Activated T-cell treated with anti-CD3 and anti-CD28 coated beads for 4 hours (primary cell): ENCODE measurements at regions not wholly inside any gene's neighbourhood (a gene's known extent, or its start where the extent isn't known, plus 50 kb on each side); places are given as distances from the start of the nearest gene placed in this dataset.

Source experiments
- DNase-seq: peaks from one replicate; pipeline ENCODE4 v3.0.0-alpha.2; 2020

- no peak for DNase-seq
These were observed 82.8 kb upstream of the SPATA31C2 start for GRCh38 chr9:88221105-88221504.

GRCh38 chr9:88220652-88221051, 82.4 kb upstream of the SPATA31C2 start:
- DNase-seq: no peak

- no peak for DNase-seq
These were observed 81.3 kb upstream of the SPATA31C2 start for GRCh38 chr9:88219601-88220000.

GRCh38 chr9:88218726-88219125, 80.5 kb upstream of the SPATA31C2 start:
- DNase-seq: no peak

GRCh38 chr9:88216126-88216995, 78.1 kb upstream of the SPATA31C2 start:
- no peak for DNase-seq

GRCh38 chr9:88215196-88216125, 77.2 kb upstream of the SPATA31C2 start:
- no peak for DNase-seq

GRCh38 chr9:88202321-88202720, 64.0 kb upstream of the SPATA31C2 start:
- DNase-seq: no peak

- no peak for DNase-seq
These were observed 60.1 kb upstream of the SPATA31C2 start for GRCh38 chr9:88198341-88198807.

GRCh38 chr9:88197781-88198340, 59.6 kb upstream of the SPATA31C2 start:
- DNase-seq: no peak

GRCh38 chr9:88197016-88197415, 58.7 kb upstream of the SPATA31C2 start:
- DNase-seq: no peak

GRCh38 chr9:88196142-88196790, 58.0 kb upstream of the SPATA31C2 start:
- no peak for DNase-seq

- DNase-seq: no peak
These were observed 55.5 kb upstream of the SPATA31C2 start for GRCh38 chr9:88193766-88194165.

GRCh38 chr9:88191456-88191855, 53.2 kb upstream of the SPATA31C2 start:
- DNase-seq: no peak

GRCh38 chr9:88189371-88189770, 51.1 kb upstream of the SPATA31C2 start:
- no peak for DNase-seq
